22Rv1 (cell line): ENCODE measurements at regions not wholly inside any gene's neighbourhood (a gene's known extent, or its start where the extent isn't known, plus 50 kb on each side); places are given as distances from the start of the nearest gene placed in this dataset.

Source experiments
- ZFX ChIP-seq: fragments of 450-650 bp; IDR thresholded peaks from 2 replicates; pipeline ENCODE4 v1.6.1; 2017; ENCODE audit warnings: antibody characterized with exemption, borderline replicate concordance
- TF ChIP-seq, protein P1 (sequence below): fragments of 450-650 bp; IDR thresholded peaks from 2 replicates; pipeline ENCODE4 v1.5.1; 2017; ENCODE audit warnings: mild to moderate bottlenecking

DNA sequence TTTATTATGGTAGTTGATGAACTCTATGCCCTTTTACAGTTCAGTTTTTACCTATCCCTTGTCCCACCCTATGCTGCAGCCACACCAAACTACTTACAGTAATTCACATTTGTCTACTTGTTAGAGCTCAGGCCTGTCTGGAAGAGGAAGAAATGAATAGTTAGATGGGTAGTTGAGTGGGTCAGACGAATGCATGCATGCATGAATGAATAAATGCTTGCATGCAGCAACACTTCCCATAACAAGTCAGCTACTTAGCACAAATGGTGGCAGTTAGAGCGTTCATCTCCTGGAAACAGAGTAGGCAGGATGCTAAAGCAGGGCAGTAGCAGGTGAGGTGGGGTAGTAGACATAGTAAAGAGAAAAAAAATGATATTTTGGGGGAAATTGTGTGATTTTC is 322.3 kb downstream of the NDFIP2 start:
- TF ChIP-seq, protein P1, sequence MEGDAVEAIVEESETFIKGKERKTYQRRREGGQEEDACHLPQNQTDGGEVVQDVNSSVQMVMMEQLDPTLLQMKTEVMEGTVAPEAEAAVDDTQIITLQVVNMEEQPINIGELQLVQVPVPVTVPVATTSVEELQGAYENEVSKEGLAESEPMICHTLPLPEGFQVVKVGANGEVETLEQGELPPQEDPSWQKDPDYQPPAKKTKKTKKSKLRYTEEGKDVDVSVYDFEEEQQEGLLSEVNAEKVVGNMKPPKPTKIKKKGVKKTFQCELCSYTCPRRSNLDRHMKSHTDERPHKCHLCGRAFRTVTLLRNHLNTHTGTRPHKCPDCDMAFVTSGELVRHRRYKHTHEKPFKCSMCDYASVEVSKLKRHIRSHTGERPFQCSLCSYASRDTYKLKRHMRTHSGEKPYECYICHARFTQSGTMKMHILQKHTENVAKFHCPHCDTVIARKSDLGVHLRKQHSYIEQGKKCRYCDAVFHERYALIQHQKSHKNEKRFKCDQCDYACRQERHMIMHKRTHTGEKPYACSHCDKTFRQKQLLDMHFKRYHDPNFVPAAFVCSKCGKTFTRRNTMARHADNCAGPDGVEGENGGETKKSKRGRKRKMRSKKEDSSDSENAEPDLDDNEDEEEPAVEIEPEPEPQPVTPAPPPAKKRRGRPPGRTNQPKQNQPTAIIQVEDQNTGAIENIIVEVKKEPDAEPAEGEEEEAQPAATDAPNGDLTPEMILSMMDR = no peak
- no peak for TF ChIP-seq ZFX
